Forelimb muscle (tissue), 1 donor: ENCODE measurements at regions not wholly inside any gene's neighbourhood (a gene's known extent, or its start where the extent isn't known, plus 50 kb on each side); places are given as distances from the start of the nearest gene placed in this dataset.

Source experiments
- DNase-seq: peaks from one replicate; pipeline ENCODE4 v3.0.0-alpha.2; 2013; ENCODE audit warnings: low read depth

GRCh38 chr2:228348516-228349064, 167.1 kb upstream of the SPHKAP start:
- no peak for DNase-seq

- no peak for DNase-seq
Measured at GRCh38 chr2:228344531-228344930, 163.0 kb upstream of the SPHKAP start.

- DNase-seq: no peak
Measured at GRCh38 chr2:228339525-228339924, 158.0 kb upstream of the SPHKAP start.

DNA sequence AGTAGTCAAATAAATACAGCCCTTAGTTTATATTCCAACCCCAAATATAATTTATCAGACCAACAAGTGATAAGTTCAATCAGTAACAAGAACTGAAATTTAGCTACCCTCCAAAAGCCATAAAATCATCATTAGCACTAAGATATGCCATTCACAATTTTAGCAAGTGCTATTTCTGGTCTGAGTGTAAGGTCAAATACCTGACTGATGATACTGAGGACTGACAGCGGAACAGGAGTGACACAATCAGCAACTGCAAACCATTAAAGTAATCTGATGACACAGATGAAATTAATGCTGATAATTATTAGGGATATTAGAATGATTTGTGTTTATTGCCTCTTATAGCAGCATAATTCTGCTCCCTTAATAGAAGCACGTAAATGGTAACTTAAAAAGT, 152.7 kb upstream of the SPHKAP start:
- DNase-seq: no peak

GRCh38 chr2:228329282-228329681, 147.8 kb upstream of the SPHKAP start:
- DNase-seq: no peak

GRCh38 chr2:228321015-228321414, 139.5 kb upstream of the SPHKAP start:
- no peak for DNase-seq

DNA sequence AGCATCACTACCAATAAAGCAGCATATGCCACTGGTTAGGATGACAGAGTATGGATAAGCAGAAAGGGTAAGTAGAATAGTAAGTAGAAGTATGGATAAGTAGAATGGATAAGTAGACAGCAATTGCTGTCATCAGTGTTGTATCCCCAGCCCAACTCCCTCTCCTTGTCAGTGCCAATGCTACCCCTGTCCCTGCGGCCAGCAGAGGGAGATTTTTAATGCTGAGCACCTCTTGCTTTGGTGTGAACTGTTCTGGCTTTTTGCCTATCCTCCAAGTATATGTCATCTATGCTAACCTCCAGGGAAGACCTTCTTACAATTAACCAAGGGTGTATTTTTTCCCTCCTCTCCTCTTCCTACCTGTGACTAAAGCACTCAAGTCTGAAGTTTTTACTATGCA, 136.7 kb upstream of the SPHKAP start:
- DNase-seq: no peak

DNA sequence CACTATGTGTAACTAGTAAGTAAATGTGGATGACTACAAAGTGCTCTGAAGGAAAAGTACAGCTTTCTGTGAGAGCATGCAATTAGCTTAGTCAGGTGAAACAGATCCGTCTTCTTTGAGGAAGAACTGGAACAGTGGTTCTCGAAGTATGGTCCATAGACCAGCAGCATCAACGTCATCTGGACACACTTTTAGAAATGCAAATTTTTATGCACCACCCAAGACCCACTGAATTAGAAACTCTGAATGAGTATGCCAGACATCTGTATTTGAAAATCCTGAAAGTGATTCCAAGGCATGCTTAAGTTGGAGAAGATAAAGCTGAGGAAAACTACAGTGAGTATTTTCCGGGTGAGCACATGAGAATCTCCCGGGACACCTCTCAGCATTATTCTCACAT, 130.7 kb upstream of the SPHKAP start:
- DNase-seq: no peak

DNA sequence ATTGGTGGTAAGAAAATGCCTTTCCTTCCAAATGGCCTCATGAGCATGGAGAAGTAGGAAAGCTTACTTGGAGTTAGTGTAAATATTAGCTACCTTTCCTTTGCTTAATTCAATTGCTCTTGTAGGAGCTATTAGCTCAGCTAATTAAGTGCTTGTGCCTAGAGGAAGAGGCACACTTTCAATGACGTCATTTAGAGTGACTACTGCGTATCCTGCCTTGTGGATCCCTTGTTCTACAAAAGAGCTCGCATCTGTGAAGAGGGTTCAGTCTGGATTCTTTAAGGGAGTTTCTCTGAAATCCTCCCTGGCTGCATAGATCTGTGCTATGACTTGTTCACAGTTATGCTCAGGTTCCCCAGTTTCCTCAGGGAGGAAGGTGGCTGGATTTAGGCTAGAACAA, 122.5 kb upstream of the SPHKAP start:
- DNase-seq: no peak

GRCh38 chr2:228283491-228284171, 102.1 kb upstream of the SPHKAP start:
- DNase-seq: no peak

DNA sequence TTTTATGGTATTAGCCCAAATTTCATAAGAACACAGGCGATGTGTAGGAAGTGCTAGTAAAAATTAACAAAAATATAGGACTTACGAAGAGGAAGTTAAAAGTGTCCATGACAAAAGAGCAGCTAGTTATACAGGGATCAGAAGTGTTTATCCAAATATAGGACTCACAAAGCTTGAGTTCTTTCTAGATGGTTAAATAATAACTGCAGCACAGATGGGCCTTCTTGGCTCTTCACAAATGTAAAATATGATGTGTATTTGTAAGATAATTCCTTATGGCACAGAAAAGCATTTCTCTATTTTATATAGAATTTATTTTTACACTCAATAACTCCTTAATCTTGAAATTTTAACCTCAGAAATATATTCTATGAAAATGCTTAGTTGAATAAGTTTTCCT, 100.9 kb upstream of the SPHKAP start:
- DNase-seq: no peak

DNA sequence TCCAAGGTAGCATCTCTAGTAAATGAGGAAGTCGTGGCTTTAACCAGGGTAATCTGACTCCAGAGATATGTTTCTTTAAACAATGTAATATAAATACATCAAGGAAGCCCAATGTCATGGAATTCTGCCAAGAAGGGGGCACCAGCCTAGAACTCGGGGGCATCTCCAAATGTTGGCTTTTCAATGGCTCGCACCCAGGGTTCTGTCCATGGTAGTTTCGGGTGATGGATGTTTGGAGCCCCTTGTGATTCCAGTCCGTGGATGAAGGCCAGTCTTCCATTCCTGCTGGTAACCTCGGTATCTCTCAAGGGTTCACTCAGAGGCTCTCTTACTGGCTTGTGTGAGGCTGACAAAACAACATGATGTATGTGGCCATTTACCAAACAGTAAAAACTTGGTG, 91.7 kb upstream of the SPHKAP start:
- no peak for DNase-seq

GRCh38 chr2:228269351-228269750, 87.9 kb upstream of the SPHKAP start:
- no peak for DNase-seq

DNA sequence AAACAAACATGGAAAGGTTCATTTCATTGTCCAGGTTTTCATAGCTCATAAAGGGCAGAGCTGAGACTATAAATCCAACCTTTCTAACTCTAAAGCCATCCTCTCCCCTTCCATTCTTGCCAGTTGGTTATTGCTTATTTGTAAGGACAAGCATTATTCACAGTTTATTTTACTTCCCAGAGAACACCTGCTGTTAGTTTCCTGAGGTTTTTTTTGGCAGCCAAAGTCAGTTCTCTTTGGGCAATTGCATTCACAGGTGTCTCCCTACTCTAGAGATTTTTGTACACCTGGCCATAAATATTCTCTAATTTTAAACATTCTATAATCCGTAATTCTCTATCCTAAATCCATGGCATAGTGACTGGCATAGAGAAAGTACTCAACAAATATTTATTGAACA, 87.3 kb upstream of the SPHKAP start:
- DNase-seq: no peak

GRCh38 chr2:228268301-228268700, 86.8 kb upstream of the SPHKAP start:
- no peak for DNase-seq

DNA sequence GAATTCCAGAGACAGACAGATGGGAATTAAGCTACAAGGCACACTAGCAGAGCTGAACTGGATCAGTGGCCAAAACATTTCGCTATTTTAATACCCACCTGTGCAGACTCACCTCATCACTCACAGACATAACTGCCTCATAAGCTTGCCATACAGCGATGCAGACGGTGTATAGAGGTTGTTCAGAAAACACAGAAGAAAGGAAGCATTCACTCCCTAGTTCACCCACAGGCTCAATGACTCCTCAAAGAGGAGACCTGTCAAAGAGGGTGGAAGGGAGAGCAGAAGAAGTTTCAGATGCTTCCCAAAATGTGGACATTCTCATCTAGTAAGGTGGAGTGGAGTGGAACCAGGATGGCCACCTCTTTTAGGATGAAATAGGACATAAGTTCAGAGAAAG, 81.7 kb upstream of the SPHKAP start:
- no peak for DNase-seq

DNA sequence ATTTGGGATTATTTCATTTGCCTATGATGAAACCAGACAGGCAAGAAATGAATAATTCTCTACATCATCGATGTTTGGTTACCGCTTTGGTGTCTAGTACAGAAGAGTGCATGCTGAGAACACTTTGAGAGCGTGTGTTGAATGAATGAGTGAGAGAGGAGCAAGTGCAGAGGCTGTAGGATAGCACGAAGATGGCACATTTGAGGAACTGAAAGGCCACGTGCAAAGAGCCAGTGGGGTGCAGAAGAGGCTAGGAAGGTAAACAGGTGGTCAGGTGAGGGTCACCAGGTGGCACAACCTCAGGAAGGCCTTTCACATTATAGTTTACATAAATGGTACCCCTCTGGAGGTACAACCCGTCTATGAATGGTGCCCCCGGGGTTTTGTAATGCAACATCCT, 80.1 kb upstream of the SPHKAP start:
- DNase-seq: no peak

DNA sequence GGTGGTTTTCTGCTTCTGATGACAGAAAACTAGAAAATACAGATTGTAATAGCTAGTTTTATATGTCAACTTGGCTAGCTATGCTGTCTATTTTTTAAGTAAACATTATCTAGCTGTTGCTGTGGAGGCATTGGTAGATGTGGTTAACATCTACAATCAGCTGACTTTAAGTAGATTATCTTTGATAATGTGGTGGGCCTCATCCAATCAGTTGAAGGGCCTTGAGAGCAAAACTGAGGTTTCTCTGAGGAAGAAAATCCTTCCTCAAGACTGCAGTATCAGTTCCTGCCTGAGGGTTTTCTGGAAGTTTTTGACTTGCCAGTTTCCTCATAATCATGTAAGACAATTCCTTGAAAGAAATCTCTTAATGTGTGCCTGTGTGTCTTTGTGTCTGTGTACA, 75.9 kb upstream of the SPHKAP start:
- DNase-seq: no peak

DNA sequence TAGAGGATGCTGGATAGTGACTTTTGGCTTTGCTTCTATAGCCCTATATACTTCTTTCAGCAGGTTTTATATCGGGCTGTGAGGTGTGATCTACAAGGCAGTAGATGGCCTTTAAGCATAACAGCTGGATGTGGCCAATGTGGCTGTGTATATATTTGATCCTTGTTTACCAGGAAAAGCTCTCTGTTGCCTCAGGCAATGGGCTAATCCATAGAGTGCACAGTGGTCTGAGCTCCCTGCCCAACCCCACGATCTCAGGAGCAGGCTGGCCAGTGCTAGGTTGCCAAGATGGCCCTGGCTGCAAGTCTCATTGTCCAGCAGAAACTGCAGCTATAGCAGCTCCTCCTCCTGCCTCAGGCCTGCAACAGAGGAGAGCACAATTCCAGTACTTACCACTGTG, 72.3 kb upstream of the SPHKAP start:
- DNase-seq: no peak

- no peak for DNase-seq
Measured at GRCh38 chr2:228247335-228247734, 65.8 kb upstream of the SPHKAP start.

GRCh38 chr2:228245601-228246000, 64.1 kb upstream of the SPHKAP start:
- no peak for DNase-seq

DNA sequence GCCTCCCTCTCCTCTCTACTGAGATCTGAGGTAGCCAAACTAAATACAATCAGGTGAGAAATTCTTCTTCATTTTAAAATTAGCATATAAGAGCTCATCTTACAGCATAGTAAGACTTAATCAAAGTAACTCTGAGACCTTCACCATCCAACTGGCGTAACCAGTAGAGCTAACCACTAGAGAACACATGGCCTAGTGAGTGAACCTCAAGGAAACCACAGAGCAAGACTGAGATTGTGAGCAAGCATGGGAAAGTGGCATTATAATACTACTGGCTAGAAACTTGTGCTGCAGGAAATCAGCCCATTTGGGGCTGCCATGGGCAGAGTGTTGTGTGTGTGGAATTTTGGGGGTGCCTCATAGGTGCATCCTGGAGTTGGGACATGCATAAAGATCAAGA, 61.1 kb upstream of the SPHKAP start:
- DNase-seq: no peak

- DNase-seq: no peak
Measured at GRCh38 chr2:228239907-228240561, 58.5 kb upstream of the SPHKAP start.
